NCI-H82 (cell line): ENCODE measurements at regions not wholly inside any gene's neighbourhood (a gene's known extent, or its start where the extent isn't known, plus 50 kb on each side); places are given as distances from the start of the nearest gene placed in this dataset.

ENCODE experiments used
- DNase-seq: peaks from one replicate; lab custom pipeline; 2025; lab: John Stamatoyannopoulos, UW

DNA sequence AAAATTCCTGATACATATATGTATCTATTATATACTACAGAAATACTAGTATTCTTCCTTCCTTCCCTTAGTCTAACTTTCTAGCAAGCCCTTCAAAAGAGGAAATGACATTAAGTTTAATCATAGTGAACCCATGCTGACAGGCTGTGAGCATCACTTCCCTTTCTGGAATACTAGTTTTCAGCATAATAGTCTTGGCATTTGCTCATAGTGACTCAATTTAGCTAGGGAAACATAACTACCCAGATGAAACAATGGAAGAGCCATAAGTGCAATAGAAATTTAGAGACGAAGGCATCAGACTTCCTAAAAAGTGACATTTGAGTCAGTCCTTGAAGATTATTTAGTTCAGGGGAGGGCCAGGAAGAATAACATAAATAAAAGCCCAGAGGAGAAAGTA is 184.5 kb upstream of the CRY1 start:
- no peak for DNase-seq

DNA sequence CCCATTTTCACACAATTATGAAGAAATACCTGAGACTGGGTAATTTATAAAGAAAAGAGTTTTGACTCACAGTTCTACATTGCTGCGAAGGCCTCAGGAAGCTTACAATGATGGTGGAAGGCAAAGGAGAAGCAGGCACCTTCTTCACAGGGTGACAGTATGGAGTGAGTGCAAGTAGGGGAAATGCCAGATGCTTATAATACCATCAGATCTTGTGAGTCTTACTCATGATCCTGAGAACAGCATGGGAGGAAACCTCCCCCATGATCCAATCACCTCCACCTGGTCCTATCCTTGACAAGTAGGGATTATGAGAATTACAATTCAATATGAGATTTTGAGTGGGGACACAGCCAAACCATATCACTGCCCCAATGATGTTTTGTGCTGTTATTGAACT is 189.3 kb upstream of the CRY1 start:
- DNase-seq = peak; percentile 96

DNA sequence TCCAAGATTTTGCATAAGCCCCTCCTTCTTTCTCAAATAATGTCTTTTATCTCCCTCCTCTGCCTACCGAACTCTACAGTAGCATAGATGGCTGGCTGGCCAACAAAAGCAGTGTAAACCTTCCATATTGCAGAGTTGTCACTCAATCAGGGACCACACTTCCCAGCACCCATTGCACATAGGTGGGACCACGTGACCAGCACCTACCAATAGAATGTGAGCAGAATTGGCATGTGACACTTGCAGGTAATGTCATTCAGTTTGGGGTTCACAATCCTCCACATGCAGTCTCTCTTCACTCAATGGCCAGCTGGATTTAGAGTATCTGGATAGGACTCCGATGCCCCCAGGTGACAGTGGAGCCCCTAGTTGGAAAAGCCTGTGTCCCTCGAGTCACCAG is 190.3 kb upstream of the CRY1 start:
- DNase-seq = no peak

DNA sequence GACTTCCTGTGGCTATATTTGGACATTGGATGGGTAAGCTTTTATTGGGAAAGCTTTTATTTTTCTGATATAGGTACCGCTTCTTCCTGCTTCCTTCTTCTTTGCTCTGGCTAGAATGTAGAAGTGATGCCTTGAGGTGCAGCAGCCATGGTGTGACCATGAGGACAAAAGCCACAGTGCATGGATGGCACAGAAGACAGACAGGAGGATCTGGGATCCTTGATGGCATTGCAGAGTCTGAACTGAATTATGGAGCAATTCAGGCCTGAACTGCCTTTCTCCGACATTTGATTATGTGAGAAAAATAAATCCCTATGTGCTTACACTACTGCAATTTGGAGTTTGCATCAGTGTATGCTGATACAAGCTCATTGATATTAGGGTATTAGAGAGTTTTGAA is 191.3 kb upstream of the CRY1 start:
- no peak for DNase-seq

DNA sequence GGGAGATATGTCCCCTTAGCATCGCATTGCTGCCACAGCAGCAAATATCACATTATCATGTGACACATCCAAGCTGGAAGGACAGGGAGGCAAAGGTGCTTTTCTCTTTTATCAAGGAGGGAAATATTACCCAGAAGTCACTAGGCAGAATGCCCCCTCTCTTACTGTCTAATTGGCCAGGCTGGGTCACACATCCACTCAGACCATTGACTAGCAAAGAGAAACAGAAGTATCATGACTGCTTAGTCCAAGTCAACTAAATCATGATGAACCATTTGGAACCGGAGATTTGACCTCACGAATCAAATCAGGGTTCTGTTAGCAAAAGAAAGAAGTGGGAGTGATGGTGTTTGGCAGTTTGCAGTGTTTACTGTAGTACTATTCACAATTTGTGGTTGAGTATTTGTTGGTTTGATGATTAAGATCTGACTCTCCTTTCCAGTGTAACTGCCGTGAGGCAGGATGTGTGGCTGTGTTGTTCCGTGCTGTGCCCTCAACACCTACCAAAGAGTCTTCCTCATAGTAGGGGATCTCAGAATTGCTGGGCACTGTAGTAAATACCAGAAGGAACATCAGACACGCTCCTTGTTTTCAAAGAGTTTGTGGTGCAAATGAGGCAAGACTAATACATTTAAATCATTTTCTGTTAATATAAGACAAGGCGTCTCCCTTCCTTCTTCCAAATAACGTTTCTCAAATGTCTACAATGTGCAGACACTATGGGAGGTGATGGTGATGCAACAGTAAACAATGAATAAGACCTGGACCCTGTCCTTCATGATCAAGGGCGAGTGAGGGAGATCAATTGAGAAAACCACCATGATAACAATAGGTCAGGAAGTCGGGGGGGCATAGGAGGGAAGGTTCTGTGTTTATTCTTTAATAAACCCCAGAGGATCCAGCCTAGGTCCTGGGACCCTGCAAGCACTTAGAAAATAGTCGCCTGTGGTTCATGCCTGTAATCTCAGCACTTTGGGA is 194.4 kb upstream of the CRY1 start:
- no peak for DNase-seq

DNA sequence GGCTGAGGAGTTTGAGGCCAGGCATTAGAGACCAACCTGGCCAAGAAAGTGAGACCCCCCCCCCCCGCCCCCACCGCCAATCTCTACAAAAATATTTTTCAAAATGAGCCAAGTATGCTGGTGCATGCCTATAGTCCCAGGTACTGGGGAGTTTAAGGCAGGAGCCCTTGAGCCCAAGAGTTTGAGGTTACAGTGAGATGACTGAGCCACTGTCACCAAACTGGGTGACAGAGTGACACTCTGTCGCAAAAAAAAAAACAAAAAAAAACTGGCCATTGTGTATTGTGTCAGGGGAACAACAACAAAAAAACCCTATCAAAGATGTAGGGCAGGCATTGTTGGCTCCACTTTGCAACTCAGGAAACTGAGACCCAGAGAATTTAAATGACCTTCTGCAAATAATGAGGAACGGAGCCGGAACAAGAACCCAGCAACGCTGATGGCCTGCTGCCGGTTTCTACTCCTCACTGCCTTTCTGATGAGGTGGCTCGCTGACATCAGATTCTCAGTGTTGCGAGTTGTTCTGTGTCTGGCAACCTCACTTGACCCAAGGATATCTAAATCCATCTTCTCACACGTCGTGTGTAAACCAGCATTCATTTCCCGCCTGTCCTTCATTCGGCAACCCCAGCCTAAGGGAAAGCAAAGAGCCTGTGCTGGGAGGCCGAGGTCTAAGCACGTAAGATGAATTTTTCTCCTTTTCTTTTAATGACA is 195.2 kb upstream of the CRY1 start:
- DNase-seq = no peak

DNA sequence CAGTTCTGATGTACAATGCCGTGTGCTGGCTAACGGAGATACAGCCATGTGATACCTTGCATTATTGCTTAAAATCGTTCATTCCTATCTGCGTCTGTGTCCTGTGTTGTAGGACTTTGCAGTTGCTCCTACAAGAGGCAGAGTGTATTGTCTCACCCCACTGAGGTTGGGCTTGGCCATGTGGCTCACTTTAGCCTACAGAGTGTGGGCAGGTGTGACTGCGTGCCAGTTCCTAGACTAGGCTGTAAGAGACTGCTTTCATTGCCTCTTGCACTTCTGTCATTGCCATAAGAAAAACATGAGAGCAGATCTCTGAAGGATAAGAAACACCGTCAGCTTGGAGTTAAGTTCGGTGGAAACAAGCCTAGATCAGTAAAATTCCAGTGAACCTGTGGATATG is 197.7 kb upstream of the CRY1 start:
- peak; percentile 64 for DNase-seq

DNA sequence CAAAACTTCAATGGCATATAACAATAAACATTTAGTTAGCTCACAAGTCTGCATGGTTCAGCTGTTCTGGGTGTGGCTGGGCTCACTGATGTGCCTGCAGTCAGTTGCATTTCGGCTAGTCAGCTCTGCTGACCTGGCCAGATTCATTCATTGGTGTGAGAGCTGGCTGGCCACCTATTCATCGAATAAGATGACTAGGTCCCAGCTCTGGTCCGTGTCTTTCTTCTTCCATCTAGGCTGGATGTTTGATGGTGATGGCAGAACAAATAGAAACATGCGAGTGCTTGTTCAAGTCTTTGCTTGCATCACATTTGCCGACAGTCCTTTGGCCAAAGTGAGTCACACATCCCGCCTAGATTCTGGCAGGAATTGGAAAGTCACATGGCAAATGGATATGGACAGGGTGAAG is 203.3 kb upstream of the CRY1 start:
- no peak for DNase-seq

DNA sequence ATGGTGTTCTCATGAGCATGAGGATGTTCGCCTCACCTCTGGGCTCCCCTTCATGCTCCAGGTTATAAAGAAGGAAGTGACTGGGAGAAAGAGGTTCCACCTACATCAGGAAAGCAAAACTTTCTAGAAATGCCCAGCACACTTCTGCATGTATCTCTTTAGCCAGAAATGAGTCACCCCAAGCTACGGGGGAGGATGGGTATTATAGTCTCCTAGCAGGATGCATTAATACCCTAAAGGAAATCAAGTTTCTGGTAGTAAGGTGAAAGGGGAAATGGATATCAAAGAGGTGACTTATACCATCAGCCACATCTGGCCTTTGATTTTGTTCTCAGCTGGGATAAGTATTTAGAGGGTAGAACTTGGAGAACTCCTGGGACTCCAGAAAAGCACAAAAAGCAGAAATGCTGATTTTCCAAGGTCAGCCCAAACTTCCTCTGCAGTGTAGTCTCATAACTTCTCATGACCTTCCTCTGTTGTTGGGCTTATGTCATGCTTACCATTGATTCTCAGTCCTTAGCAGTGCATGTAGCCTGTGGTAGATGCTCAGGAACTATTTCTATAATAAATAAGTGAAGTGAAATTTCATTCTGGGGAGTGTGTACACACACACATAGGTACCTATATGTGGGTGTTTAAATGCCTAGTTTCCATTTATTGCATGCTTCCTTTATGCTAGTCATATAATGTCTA is 209.4 kb upstream of the CRY1 start:
- no peak for DNase-seq

DNA sequence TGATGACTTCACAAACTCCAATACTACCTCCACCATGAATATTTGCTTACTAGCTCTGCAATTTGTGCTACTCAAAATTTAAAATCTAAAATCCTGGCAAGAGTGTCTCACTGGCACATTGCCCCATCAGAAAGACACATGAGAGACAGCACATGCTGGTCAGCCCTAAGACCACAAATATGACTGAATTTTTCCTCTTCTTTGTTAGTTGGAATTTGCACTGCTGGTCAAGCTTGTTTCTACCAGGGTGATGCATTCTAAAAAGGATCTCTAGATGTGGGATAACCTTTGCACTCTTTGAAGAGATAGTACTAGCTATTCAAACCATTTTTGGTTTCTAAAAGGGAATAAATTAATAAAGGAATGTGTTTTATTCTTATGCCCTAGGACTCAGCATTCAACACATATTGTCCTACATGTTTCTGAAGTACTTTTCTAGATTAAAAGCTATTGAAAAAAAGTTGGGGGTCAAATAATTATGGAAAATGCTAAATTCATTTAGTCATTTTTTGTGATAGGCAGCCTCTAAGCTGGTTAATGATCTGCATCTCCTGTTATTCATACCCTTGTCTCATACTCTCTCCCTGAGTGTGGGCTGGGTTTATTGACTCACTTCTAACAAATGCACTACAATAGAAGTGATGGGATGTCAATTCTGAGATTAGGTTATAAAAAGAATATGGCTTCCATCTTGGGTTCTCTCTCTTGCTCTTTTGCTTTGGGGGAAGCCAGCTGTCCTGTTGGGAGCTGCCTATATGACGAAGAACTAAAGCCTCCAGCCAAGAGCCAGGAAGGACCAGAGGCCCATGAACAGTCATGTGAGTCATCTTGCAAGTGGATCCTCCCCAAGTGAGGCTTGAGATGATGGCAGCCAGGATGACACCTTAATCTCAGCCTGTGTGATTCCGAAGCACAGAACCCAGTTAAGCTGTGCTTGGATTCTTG is 211.5 kb upstream of the CRY1 start:
- DNase-seq = no peak

DNA sequence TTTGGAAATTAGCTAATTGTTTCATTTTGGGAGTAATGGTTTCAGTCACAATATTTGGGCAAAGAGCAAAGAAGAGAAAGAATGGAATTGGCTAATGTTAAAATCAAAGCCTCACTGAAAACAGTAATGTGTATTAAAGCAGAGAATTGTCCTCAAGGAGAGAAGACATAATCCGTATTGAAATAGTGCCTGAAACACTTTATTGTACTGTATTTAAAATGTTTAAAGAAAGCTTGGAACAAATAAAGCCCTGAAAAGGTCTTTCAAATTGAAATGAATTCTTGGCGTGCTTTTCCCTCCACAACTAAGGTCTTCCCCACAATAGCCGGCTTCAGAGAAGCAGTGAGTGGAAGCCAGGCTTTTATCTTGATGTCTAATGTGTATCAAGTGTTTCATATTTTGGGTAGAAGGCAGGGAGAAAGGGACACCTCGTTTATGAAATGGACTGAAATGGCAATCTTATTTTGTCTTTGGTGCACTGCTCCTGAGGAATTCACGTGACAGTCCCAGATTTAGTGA is 212.9 kb upstream of the CRY1 start:
- DNase-seq = no peak

DNA sequence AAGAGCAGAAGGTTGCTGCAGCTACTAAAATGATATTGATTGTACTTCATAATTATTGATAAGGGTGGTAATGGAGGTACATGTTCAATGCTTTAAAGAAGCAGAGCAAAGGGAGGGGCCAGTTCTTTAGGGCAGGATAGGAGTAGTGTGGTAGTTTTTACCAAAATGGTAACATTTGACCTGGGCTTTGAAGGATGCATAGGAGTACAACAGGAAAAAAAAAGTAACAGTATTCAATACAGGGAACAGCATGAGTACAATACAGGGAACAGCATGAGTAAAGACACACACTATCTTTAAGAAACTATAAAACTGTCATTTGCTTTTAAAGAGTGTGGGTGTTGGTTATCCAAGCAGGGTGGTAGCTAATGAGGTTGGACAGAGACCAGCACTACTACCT is 215.0 kb upstream of the CRY1 start:
- DNase-seq = no peak

DNA sequence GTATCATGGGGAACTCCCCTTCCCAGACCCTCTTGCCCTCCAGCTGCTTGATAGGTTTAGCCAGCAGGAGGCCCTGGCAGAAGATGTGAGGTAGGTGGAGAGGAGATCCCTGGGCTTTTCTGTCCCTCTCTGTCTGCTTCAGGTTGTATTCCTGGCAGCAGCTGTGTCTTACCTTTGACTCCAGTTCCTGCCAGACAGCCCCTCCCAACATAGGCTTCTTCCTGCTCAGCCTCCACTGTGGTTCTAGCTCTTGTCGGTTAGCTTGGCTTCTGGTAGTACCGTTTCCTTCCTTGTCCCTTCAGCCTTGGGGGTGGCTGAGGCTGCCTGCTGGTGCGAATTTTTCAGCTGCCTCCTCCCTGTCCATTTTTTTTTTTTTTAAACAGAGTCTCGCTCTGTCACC is 215.7 kb upstream of the CRY1 start:
- no peak for DNase-seq

DNA sequence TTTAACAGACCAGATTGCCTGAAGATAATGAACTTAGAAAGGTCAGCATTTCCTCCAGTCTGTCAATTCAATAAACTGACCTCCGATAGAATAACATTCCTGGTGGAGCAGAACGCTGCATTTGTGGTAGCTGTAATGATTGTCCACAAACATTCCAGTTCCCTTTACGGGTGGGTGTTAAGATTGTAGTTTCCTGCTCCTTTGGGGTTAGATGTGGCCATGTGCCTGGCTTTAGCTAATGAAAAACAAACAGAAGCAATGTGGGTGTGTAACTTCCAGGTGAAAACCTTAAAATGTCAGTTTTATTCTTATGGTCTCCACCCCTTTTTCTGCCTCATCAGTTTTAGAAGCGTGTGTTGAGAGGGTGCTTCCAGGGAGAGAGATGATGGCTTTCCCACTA is 217.3 kb upstream of the CRY1 start:
- DNase-seq = no peak

DNA sequence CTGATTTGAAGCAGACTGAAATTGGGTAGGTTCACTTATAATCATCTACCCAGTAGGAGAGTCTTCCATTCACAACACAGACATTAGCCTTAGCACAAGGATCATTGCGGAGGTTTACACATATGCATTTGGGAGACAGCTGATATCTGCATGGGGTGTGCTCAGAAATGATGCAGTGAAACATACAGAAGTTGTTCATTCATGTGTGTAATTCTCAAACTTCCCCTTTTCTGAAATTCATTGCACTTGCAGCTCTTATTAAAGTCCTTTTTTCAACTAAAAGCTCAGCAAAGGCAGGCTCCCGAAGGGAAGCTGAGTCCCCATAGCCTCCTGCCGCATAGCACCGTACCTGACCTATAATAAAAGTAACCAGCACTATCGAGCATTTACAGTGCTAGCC is 218.3 kb upstream of the CRY1 start:
- no peak for DNase-seq

DNA sequence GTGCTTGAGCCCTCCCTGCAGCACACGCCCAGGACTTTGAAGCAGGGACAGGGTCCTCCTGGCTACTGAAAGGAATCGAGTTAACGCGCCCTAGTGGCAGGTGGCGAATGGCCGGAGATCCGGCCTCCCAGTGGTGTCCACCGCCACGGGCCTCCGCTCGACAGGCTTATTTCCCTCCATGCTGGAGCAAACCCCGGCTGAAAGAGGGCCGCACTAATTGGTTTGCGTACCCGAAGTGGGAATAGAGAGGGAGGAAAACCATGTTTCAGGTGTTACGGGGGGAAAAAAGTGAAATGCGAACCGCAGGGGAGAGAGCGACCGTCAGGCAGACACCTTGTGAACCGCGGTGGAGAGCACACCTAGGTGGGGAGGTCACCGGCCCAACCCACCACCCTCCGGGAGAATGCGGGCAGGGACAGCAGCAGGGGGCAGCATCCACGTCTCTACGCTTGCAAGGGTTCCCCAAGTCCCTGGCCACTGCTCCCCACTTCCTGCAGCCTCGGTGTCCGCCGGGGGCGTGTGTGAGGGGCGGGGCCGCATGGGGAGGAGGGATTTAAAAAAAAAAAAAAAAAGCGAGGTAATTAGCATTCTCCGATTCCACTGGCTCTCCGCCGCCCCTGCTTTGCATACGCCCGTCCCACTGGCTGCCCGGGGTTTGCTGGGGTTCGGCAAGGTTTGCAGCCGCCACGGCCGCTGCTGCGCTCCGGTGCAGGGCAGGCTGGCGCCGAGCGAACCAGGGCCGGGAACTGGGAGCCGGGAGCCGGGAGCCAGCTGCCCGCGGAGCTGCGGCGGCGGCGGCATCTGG is 224.6 kb upstream of the CRY1 start:
- peak; percentile 96 for DNase-seq

DNA sequence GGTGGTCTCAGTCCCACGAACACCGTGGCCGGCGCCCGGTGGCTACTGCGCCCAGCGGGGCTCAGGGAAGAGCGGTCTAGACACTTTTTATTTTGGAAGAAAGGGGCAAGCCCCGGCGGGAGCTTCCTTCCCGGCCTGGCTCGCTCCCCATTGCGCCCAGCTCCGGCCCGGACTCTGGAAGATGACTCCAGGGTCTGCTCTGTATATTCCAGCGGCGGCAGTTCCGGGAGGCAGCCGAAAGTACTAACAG is 225.1 kb upstream of the CRY1 start:
- no peak for DNase-seq

DNA sequence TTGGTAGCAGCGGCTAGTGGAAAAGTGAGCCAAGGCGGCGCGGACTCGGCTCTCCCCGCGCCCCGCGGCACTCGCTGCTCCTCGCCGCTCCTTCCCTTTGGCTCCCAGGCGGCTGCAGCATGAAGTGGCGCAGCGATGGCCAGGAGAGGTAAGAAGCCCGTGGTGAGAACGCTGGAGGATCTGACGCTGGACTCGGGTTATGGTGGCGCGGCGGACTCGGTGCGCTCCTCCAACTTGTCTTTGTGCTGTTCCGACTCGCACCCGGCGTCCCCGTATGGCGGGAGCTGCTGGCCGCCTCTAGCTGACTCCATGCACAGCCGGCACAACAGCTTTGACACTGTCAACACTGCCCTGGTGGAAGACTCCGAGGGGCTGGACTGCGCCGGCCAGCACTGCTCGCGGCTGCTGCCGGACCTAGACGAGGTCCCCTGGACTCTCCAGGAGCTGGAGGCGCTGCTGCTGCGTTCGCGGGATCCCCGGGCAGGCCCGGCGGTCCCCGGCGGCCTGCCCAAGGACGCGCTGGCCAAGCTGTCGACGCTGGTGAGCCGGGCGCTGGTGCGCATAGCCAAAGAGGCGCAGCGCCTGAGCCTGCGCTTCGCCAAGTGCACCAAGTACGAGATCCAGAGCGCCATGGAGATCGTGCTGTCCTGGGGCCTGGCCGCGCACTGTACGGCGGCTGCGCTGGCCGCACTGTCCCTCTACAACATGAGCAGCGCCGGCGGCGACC is 225.6 kb upstream of the CRY1 start:
- peak; percentile 56 for DNase-seq

DNA sequence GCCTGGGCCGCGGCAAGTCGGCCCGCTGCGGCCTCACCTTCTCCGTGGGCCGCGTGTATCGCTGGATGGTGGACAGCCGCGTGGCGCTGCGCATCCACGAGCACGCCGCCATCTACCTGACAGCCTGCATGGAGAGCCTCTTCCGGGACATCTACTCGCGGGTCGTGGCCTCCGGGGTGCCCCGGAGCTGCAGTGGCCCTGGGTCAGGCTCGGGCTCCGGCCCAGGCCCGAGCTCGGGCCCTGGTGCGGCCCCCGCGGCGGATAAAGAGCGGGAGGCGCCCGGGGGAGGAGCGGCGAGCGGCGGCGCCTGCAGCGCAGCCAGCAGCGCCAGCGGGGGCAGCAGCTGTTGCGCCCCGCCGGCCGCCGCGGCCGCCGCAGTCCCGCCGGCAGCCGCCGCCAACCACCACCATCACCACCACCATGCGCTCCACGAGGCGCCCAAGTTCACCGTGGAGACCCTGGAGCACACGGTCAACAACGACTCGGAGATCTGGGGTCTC is 226.2 kb upstream of the CRY1 start:
- peak; percentile 40 for DNase-seq
